Muscle of leg (tissue), 3 donors: ENCODE measurements at regions not wholly inside any gene's neighbourhood (a gene's known extent, or its start where the extent isn't known, plus 50 kb on each side); places are given as distances from the start of the nearest gene placed in this dataset.
"Not testable (repeated sequence)": the region's sequence is repeated elsewhere in the genome, so short reads cannot be mapped to it uniquely, and the experiment has no call there.

ENCODE experiments used
- DNase-seq: peaks from one replicate; pipeline ENCODE4 v3.0.0; 2013
- H3K27ac ChIP-seq: one replicate; pipeline ENCODE4 v1.5.1; 2013; ENCODE audit warnings: mild to moderate bottlenecking, low read length, control low read depth
- H3K27me3 ChIP-seq: one replicate; pipeline ENCODE4 v1.6.1; 2013; ENCODE audit warnings: low read length; ENCODE audit not compliant: control insufficient read depth, insufficient read depth
- H3K36me3 ChIP-seq: one replicate; pipeline ENCODE4 v1.6.1; 2013; ENCODE audit warnings: low read length; ENCODE audit not compliant: control insufficient read depth, insufficient read depth
- H3K4me1 ChIP-seq: one replicate; pipeline ENCODE4 v1.6.1; 2013; ENCODE audit warnings: low read length; ENCODE audit not compliant: control insufficient read depth, insufficient read depth
- H3K4me3 ChIP-seq: one replicate; pipeline ENCODE4 v1.5.1; 2013; ENCODE audit warnings: low read length, control low read depth
- H3K9me3 ChIP-seq: replicated peaks from 2 replicates; pipeline ENCODE4 v1.6.1; 2013; ENCODE audit warnings: low read depth, low read length; ENCODE audit not compliant: control insufficient read depth
- WGBS: methylation state at CpG from one replicate; pipeline ENCODE4 v1.1.5; 2013; ENCODE audit warnings: missing lambda C conversion rate; ENCODE audit not compliant: insufficient coverage; 5-methylcytosine and 5-hydroxymethylcytosine counted together

DNA sequence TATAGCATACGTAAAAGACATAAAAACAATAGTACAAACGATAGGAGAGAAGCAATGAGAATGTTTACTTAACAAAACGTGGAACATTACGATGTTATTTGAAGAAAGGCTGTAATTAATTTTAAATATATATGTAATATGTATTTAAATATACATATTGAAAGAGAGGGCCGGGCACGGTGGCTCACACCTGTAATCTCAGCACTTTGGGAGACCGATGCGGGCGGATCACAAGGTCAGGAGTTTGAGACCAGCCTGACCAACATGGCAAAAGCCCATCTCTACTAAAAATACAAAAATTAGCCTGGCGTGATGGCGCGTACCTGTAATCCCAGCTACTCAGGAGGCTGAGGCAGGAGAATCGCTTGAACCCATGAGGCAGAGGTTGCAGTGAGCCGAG, 605.3 kb downstream of the PYDC2 start:
- not testable (repeated sequence) for H3K4me3 ChIP-seq, H3K27ac ChIP-seq, H3K9me3 ChIP-seq, H3K36me3 ChIP-seq, DNase-seq, H3K27me3 ChIP-seq, H3K4me1 ChIP-seq
- 92% methylated on average over 2 of the region's 14 CpGs for WGBS

DNA sequence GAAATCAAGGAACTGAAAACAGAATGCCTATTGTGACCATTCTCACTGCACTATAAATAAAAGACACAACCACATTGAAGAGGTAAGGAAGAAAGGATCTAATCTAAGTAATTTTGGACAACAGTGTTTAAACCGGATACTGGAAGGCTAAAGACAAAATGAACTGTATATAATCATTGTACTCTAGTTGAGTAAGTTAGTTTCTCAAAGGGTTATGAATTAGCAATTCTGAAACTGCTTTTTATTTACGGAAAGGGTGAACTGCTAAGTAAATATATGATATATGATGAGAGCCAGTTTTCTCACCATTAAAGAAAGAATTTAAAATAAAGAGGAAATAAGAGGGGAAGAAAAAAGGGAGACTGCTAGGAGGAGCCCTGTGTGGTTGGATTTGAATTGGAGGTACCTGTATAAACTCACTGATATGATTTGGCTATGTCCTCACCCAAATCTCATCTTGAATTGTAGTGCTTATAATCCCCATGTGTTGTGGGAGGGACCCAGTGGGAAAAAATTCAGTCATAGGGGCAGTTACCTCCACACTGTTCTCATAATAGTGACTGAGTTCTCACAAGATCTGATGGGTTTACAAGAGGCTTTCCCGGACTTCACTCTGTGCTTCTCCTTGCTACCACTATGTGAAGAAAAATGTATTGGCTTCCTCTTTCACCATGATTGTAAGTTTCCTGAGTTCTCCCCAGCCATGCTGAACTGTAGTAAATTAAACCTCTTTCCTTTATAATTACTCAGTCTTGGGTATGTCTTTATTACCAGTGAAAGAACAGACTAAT, 607.7 kb downstream of the PYDC2 start:
- no peaks in the 10 kb centered on the region for H3K4me1 ChIP-seq
- H3K27me3 ChIP-seq, result no peaks in the 10 kb centered on the region
- no peaks in the 10 kb centered on the region for H3K9me3 ChIP-seq
- no peak overlapping the region for H3K4me3 ChIP-seq
- no CpG with 5 or more reads among the region's 3 CpGs for WGBS
- no peak overlapping the region for H3K27ac ChIP-seq
- no peaks in the 10 kb centered on the region for H3K36me3 ChIP-seq
- no peak for DNase-seq

DNA sequence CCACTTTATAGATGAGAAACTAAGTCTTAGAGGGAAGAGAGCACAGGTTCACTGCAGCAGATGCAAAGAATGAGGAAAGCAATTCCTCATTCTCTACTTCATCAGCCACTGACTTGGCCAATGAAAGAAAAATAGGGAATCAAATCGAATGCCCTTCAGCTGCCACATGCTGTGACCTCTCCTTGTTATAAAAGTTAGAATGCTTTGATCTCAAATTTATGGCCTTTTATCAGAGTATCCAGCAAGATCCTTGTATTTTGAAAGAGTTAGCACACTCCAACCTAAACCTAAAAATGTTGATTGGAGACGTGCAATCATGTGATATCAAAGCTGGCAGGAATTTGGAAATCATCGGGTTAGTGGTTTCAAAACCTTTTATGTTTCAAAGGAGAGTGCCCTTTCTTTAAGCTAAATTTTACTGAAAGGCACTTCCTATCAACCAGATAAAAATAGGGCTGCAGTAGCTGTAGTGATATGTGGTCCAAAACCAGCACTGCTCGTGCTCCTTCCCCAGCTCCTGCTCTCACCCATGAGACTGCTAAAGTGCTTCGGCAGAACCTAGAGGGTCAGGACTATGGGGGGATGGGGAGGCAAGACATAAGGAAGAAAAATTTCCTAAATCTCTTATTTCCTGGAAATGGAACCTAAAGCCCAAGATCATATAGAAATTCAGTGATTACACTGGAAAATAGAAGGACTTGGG, 617.0 kb downstream of the PYDC2 start:
- WGBS, result no CpG with 5 or more reads among the region's 5 CpGs
- no peak for DNase-seq
- Histone ChIP-seq H3K4me3 (no peak overlapping the region), H3K4me1 (no peaks in the 10 kb centered on the region), H3K9me3 (no peaks in the 10 kb centered on the region), H3K27me3 (no peaks in the 10 kb centered on the region), H3K36me3 (no peaks in the 10 kb centered on the region), H3K27ac (no peak overlapping the region)

DNA sequence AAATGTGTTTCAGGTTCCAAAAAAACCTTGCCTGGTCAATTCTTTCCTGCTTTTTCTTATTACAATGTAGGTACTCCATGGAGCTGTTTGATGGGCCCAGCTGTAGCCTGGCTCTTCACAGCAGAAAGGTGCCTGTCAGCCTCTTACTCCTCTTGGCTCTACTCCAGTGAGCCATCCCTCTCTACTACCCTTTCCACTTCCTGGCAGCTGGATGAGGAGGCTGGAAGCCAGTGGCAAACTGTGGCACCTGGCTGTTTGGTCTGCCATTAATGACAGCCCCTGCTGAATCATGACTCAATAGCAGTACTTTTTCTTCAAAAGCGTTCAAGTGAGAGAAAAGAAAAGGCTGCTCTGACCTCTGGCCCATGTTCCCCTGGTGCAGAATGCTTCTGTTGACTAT, 618.1 kb downstream of the PYDC2 start:
- Histone ChIP-seq H3K9me3 (no peaks in the 10 kb centered on the region), H3K27ac (no peak overlapping the region), H3K4me3 (no peak overlapping the region), H3K27me3 (no peaks in the 10 kb centered on the region), H3K36me3 (no peaks in the 10 kb centered on the region), H3K4me1 (no peaks in the 10 kb centered on the region)
- WGBS, result 80% methylated on average over 1 of the region's 1 CpG
- no peak for DNase-seq

DNA sequence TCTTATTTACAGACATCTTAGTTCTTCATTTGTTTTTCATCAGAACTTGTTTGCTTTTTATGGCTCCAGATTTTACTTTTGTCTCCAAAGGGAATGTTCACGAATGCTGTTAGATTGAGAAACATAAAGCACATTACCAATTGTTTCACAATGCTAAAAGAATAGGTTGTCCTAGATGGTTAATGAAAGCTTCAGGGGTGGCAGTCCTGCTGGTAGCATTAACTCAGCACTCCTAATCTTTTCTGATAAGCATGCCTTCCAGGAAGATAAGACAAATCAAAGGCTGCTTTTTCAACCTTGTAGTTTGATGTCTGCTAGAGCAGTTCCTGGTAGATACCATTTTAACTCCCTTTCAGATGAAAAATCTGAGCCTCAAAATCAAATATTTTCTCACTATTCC, 619.4 kb downstream of the PYDC2 start:
- Histone ChIP-seq H3K27ac (no peak overlapping the region), H3K9me3 (no peaks in the 10 kb centered on the region), H3K36me3 (no peaks in the 10 kb centered on the region), H3K4me1 (no peaks in the 10 kb centered on the region), H3K27me3 (no peaks in the 10 kb centered on the region), H3K4me3 (no peak overlapping the region)
- WGBS, result no CpG with 5 or more reads among the region's 1 CpG
- no peak for DNase-seq

DNA sequence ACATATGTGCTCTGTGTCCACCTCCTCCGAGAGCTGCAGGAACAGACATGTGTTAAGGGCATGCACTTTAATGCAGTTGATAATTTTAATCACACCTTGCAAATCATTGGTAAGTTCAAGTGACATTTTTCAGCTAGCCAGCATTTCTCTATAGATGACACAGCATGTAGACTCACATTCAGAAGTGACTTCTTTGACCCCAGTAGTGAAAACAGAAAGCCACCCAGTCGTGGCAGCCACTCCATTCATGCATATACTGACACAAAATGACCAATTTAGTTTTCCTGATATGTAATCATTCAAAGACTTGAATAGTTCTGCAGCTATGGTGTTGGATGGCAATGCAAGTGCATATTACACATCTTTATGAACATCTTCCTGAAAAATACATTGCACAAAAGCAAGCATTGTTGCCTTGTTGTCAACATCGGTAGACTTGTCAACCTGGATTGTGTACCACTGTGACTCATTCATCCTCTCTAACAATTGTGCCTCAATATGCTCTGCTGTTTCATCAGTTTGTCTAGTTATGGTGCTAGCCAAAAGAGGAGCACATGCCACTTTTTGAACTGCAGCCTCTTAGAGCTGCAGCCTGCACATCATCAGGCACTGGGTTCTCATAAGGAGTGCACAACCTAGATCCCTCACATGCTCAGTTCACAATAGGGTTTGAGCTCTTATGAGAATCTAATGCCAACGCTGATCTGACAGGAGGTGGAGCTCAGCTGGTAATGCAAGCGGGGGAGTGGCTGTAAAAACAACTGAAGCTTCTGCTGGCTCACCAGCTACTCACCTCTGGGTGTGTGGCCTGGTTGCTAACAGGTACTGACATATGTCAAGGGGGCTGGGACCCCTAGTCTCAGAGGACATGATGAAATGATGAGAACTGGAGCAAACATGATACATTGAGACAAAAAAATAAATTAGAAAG, 622.0 kb downstream of the PYDC2 start:
- Histone ChIP-seq H3K36me3 (no peaks in the 10 kb centered on the region), H3K9me3 (no peaks in the 10 kb centered on the region), H3K27me3 (no peaks in the 10 kb centered on the region), H3K4me3 (no peak overlapping the region), H3K4me1 (no peaks in the 10 kb centered on the region), H3K27ac (no peak overlapping the region)
- no peak for DNase-seq
- 83% methylated on average over 3 of the region's 5 CpGs for WGBS
